SK-N-MC (cell line): ENCODE measurements at regions not wholly inside any gene's neighbourhood (a gene's known extent, or its start where the extent isn't known, plus 50 kb on each side); places are given as distances from the start of the nearest gene placed in this dataset.

Source experiments
- EZH2 ChIP-seq: fragments of 200-600 bp; sonication (generic); IDR thresholded peaks from one replicate; pipeline ENCODE4 v1.6.1; 2017; ENCODE audit warnings: antibody characterized with exemption
- POLR2AphosphoS5 ChIP-seq: IDR thresholded peaks from 2 replicates; pipeline ENCODE4 v1.6.1; 2012; ENCODE audit warnings: mild to moderate bottlenecking, low read depth, low read length, borderline replicate concordance

- TF ChIP-seq POLR2AphosphoS5 = no peak
- no peak for TF ChIP-seq EZH2
These were observed 349.5 kb downstream of the IRS1 start for GRCh38 chr2:226450141-226450540.
